HCT116 (cell line): ENCODE measurements at regions not wholly inside any gene's neighbourhood (a gene's known extent, or its start where the extent isn't known, plus 50 kb on each side); places are given as distances from the start of the nearest gene placed in this dataset.
"Not testable (repeated sequence)": the region's sequence is repeated elsewhere in the genome, so short reads cannot be mapped to it uniquely, and the experiment has no call there.

Source experiments
- EZH2 ChIP-seq: fragments of 200-600 bp; sonication (generic); IDR thresholded peaks from 2 replicates; pipeline ENCODE4 v1.6.1; 2017; ENCODE audit warnings: antibody characterized with exemption, mixed run types
- EZH2phosphoT487 ChIP-seq: fragments of 200-600 bp; IDR thresholded peaks from 2 replicates; pipeline ENCODE4 v1.6.1; 2018; ENCODE audit warnings: antibody characterized with exemption, borderline replicate concordance
- FOSL1 ChIP-seq: IDR thresholded peaks from 2 replicates; pipeline ENCODE4 v1.6.1; 2012; ENCODE audit warnings: low read depth
- JUND ChIP-seq: IDR thresholded peaks from 2 replicates; pipeline ENCODE4 v1.6.1; 2012
- POLR2A ChIP-seq: IDR thresholded peaks from 2 replicates; pipeline ENCODE4 v1.7.0; 2011; ENCODE audit warnings: borderline replicate concordance; ENCODE audit not compliant: insufficient read depth, insufficient read length; ENCODE audit errors: extremely low read depth
- POLR2AphosphoS5 ChIP-seq: IDR thresholded peaks from 2 replicates; pipeline ENCODE4 v1.6.1; 2011; ENCODE audit warnings: mild to moderate bottlenecking, low read depth, low read length, moderate library complexity
- RAD21 ChIP-seq: IDR thresholded peaks from 2 replicates; pipeline ENCODE4 v1.6.1; 2012; ENCODE audit warnings: low read depth, mild to moderate bottlenecking
- SP1 ChIP-seq: IDR thresholded peaks from 2 replicates; pipeline ENCODE4 v1.6.1; 2012; ENCODE audit warnings: low read depth
- YY1 ChIP-seq: IDR thresholded peaks from 2 replicates; pipeline ENCODE4 v1.6.1; 2011; ENCODE audit warnings: low read length, low read depth, moderate library complexity, mild to moderate bottlenecking; ENCODE audit not compliant: insufficient replicate concordance; ENCODE audit errors: extremely low read depth
- ZBTB33 ChIP-seq: IDR thresholded peaks from 2 replicates; pipeline ENCODE4 v1.6.1; 2011; ENCODE audit warnings: mild to moderate bottlenecking, low read length, moderate library complexity; ENCODE audit not compliant: insufficient replicate concordance; ENCODE audit errors: extremely low read depth
- ZFX ChIP-seq: fragments of 450-650 bp; IDR thresholded peaks from 2 replicates; pipeline ENCODE4 v1.6.1; 2017
- ZNF274 ChIP-seq: fragments of 200-500 bp; sonication (Bioruptor generic); IDR thresholded peaks from 2 replicates; pipeline ENCODE4 v1.6.1; 2014; ENCODE audit warnings: mild to moderate bottlenecking, low read depth, low read length, inconsistent platforms
- TF ChIP-seq, protein P1 (sequence below), 3 experiments: fragments of 200-600 bp in 1 of 3; sonication (generic) in 1 of 3; IDR thresholded peaks in 2 of 3; conservative IDR thresholded peaks in 1 of 3; 2 replicates each; pipeline ENCODE4 v1.5.1; 2012 to 2017; ENCODE audit warnings: low read depth in 2 of 3, low read length in 2 of 3, antibody characterized with exemption in 1 of 3, borderline replicate concordance in 1 of 3, control low read depth in 1 of 3, mild to moderate bottlenecking in 1 of 3, mixed read lengths in 1 of 3, mixed run types in 1 of 3, moderate library complexity in 1 of 3; ENCODE audit not compliant: insufficient read depth in 1 of 3
- TF ChIP-seq, protein P2 (sequence below): IDR thresholded peaks from 2 replicates; pipeline ENCODE4 v1.6.1; 2012; ENCODE audit warnings: low read depth

DNA sequence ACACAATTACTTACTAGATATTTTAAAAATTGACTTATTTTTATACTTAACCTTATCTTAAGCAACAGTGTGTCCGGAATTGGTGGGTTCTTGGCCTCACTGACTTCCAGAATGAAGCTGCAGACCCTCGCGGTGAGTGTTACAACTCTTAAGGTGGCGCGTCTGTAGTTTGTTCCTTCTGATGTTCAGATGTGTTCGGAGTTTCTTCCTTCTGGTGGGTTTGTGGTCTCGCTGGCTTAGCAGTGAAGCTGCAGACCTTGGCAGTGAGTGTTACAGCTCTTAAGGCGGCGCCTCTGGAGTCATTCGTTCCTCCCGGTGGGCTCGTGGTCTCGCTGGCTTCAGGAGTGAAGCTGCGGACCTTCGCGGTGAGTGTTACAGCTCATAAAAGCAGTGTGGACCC, 322.5 kb upstream of the CITED2 start:
- not testable (repeated sequence) for TF ChIP-seq EZH2, POLR2AphosphoS5, RAD21, ZNF274, POLR2A, FOSL1, ZFX, EZH2phosphoT487, JUND, YY1, ZBTB33, SP1
- TF ChIP-seq, protein P1, sequence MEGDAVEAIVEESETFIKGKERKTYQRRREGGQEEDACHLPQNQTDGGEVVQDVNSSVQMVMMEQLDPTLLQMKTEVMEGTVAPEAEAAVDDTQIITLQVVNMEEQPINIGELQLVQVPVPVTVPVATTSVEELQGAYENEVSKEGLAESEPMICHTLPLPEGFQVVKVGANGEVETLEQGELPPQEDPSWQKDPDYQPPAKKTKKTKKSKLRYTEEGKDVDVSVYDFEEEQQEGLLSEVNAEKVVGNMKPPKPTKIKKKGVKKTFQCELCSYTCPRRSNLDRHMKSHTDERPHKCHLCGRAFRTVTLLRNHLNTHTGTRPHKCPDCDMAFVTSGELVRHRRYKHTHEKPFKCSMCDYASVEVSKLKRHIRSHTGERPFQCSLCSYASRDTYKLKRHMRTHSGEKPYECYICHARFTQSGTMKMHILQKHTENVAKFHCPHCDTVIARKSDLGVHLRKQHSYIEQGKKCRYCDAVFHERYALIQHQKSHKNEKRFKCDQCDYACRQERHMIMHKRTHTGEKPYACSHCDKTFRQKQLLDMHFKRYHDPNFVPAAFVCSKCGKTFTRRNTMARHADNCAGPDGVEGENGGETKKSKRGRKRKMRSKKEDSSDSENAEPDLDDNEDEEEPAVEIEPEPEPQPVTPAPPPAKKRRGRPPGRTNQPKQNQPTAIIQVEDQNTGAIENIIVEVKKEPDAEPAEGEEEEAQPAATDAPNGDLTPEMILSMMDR (IDR thresholded peaks at IDR 0.05 in 2 of 3, conservative IDR thresholded peaks at IDR 0.05 in 1 of 3; ENCODE audit: borderline replicate concordance in 1 of 3, insufficient read depth in 1 of 3, low read depth in 2 of 3, low read length in 2 of 3), result not testable (repeated sequence)
- TF ChIP-seq, protein P2, sequence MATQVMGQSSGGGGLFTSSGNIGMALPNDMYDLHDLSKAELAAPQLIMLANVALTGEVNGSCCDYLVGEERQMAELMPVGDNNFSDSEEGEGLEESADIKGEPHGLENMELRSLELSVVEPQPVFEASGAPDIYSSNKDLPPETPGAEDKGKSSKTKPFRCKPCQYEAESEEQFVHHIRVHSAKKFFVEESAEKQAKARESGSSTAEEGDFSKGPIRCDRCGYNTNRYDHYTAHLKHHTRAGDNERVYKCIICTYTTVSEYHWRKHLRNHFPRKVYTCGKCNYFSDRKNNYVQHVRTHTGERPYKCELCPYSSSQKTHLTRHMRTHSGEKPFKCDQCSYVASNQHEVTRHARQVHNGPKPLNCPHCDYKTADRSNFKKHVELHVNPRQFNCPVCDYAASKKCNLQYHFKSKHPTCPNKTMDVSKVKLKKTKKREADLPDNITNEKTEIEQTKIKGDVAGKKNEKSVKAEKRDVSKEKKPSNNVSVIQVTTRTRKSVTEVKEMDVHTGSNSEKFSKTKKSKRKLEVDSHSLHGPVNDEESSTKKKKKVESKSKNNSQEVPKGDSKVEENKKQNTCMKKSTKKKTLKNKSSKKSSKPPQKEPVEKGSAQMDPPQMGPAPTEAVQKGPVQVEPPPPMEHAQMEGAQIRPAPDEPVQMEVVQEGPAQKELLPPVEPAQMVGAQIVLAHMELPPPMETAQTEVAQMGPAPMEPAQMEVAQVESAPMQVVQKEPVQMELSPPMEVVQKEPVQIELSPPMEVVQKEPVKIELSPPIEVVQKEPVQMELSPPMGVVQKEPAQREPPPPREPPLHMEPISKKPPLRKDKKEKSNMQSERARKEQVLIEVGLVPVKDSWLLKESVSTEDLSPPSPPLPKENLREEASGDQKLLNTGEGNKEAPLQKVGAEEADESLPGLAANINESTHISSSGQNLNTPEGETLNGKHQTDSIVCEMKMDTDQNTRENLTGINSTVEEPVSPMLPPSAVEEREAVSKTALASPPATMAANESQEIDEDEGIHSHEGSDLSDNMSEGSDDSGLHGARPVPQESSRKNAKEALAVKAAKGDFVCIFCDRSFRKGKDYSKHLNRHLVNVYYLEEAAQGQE, result not testable (repeated sequence)
